ENCODE measurements at regions not wholly inside any gene's neighbourhood (a gene's known extent, or its start where the extent isn't known, plus 50 kb on each side); places are given as distances from the start of the nearest gene placed in this dataset.
"Not testable (repeated sequence)": the region's sequence is repeated elsewhere in the genome, so short reads cannot be mapped to it uniquely, and the experiment has no call there.

GRCh38 chr16:86957662-86958198 is 359.5 kb downstream of the C16orf95 start:
- H3K4me1 Mint-ChIP-seq (ENCODE audit: low read depth); H3K27me3 Mint-ChIP-seq (ENCODE audit: low read depth); H3K27ac Mint-ChIP-seq: not testable (repeated sequence)

GRCh38 chr16:86958423-86958822 is 358.8 kb downstream of the C16orf95 start:
- Mint-ChIP-seq H3K9me3 (no peaks in the 10 kb centered on the region), H3K27ac (no peak overlapping the region), H3K36me3 (ENCODE audit: low read depth) (no peaks in the 10 kb centered on the region), H3K27me3 (ENCODE audit: low read depth) (peaks cover 5% of the 10 kb centered on the region), H3K4me3 (ENCODE audit: low read depth) (no peak overlapping the region), H3K4me1 (ENCODE audit: low read depth) (peaks cover 4% of the 10 kb centered on the region)
- intact Hi-C loops (cut with micrococcal nuclease) = no loop called here
- no peak for DNase-seq (ENCODE audit: low spot score)

More at GRCh38 chr16:86957662-86958198, 359.5 kb downstream of the C16orf95 start:
- H3K9me3 Mint-ChIP-seq; H3K4me3 Mint-ChIP-seq (ENCODE audit: low read depth); DNase-seq (ENCODE audit: low spot score); H3K36me3 Mint-ChIP-seq (ENCODE audit: low read depth); intact Hi-C loops (cut with micrococcal nuclease): not testable (repeated sequence)

- Mint-ChIP-seq H3K9me3 (no peaks in the 10 kb centered on the region), H3K4me1 (ENCODE audit: low read depth) (peaks cover 4% of the 10 kb centered on the region), H3K4me3 (ENCODE audit: low read depth) (no peak overlapping the region), H3K27me3 (ENCODE audit: low read depth) (peaks cover 5% of the 10 kb centered on the region), H3K27ac (no peak overlapping the region), H3K36me3 (ENCODE audit: low read depth) (no peaks in the 10 kb centered on the region)
- no peak for DNase-seq (ENCODE audit: low spot score)
- intact Hi-C loops (cut with micrococcal nuclease) = no loop called here
These were observed 358.0 kb downstream of the C16orf95 start for GRCh38 chr16:86959091-86959651.

- no peak for DNase-seq (ENCODE audit: low spot score)
- H3K27ac Mint-ChIP-seq = no peak overlapping the region
These were observed 357.5 kb downstream of the C16orf95 start for GRCh38 chr16:86959729-86960128.

GRCh38 chr16:86960266-86960665 is 356.9 kb downstream of the C16orf95 start:
- no peak for DNase-seq (ENCODE audit: low spot score)
- Mint-ChIP-seq H3K27ac (no peak overlapping the region), H3K9me3 (no peaks in the 10 kb centered on the region), H3K27me3 (ENCODE audit: low read depth) (peaks cover 5% of the 10 kb centered on the region), H3K4me3 (ENCODE audit: low read depth) (no peak overlapping the region), H3K36me3 (ENCODE audit: low read depth) (no peaks in the 10 kb centered on the region), H3K4me1 (ENCODE audit: low read depth) (peaks cover 4% of the 10 kb centered on the region)
- intact Hi-C loops (cut with micrococcal nuclease) = no loop called here

More at GRCh38 chr16:86959729-86960128, 357.5 kb downstream of the C16orf95 start:
- intact Hi-C loops (cut with micrococcal nuclease) = no loop called here
- H3K36me3 Mint-ChIP-seq (ENCODE audit: low read depth) = no peaks in the 10 kb centered on the region
- no peak overlapping the region for H3K4me3 Mint-ChIP-seq (ENCODE audit: low read depth)
- peaks cover 4% of the 10 kb centered on the region for H3K4me1 Mint-ChIP-seq (ENCODE audit: low read depth)
- H3K9me3 Mint-ChIP-seq = no peaks in the 10 kb centered on the region
- H3K27me3 Mint-ChIP-seq (ENCODE audit: low read depth) = peaks cover 5% of the 10 kb centered on the region

- Mint-ChIP-seq H3K4me3 (ENCODE audit: low read depth) (no peak overlapping the region), H3K4me1 (ENCODE audit: low read depth) (peaks cover 4% of the 10 kb centered on the region), H3K9me3 (no peaks in the 10 kb centered on the region), H3K27me3 (ENCODE audit: low read depth) (peaks cover 5% of the 10 kb centered on the region), H3K27ac (no peak overlapping the region), H3K36me3 (ENCODE audit: low read depth) (no peaks in the 10 kb centered on the region)
- no peak for DNase-seq (ENCODE audit: low spot score)
- intact Hi-C loops (cut with micrococcal nuclease) = no loop called here
These were observed 356.0 kb downstream of the C16orf95 start for GRCh38 chr16:86961171-86961601.

GRCh38 chr16:86962259-86962658 is 354.9 kb downstream of the C16orf95 start:
- no peaks in the 10 kb centered on the region for H3K4me1 Mint-ChIP-seq (ENCODE audit: low read depth)
- no peak overlapping the region for H3K27ac Mint-ChIP-seq
- intact Hi-C loops (cut with micrococcal nuclease) = no loop called here
- no peak for DNase-seq (ENCODE audit: low spot score)
- no peak overlapping the region for H3K4me3 Mint-ChIP-seq (ENCODE audit: low read depth)
- H3K36me3 Mint-ChIP-seq (ENCODE audit: low read depth) = no peaks in the 10 kb centered on the region
- peaks cover 5% of the 10 kb centered on the region for H3K27me3 Mint-ChIP-seq (ENCODE audit: low read depth)
- H3K9me3 Mint-ChIP-seq = no peaks in the 10 kb centered on the region

- Mint-ChIP-seq H3K36me3 (ENCODE audit: low read depth) (no peaks in the 10 kb centered on the region), H3K27me3 (ENCODE audit: low read depth) (peaks cover 5% of the 10 kb centered on the region), H3K27ac (no peak overlapping the region), H3K4me3 (ENCODE audit: low read depth) (no peak overlapping the region), H3K4me1 (ENCODE audit: low read depth) (no peaks in the 10 kb centered on the region), H3K9me3 (no peaks in the 10 kb centered on the region)
- intact Hi-C loops (cut with micrococcal nuclease) = no loop called here
- no peak for DNase-seq (ENCODE audit: low spot score)
These were observed 354.3 kb downstream of the C16orf95 start for GRCh38 chr16:86962913-86963312.

- peaks cover under 1% of the 10 kb centered on the region for H3K27me3 Mint-ChIP-seq (ENCODE audit: low read depth)
- H3K4me3 Mint-ChIP-seq (ENCODE audit: low read depth) = no peak overlapping the region
- DNase-seq (ENCODE audit: low spot score) = no peak
- intact Hi-C loops (cut with micrococcal nuclease) = no loop called here
- H3K27ac Mint-ChIP-seq = no peak overlapping the region
- no peaks in the 10 kb centered on the region for H3K9me3 Mint-ChIP-seq
- H3K36me3 Mint-ChIP-seq (ENCODE audit: low read depth) = no peaks in the 10 kb centered on the region
- H3K4me1 Mint-ChIP-seq (ENCODE audit: low read depth) = no peaks in the 10 kb centered on the region
These were observed 353.3 kb downstream of the C16orf95 start for GRCh38 chr16:86963600-86964575.

- Mint-ChIP-seq H3K4me1 (ENCODE audit: low read depth) (no peaks in the 10 kb centered on the region), H3K27ac (no peak overlapping the region), H3K9me3 (no peaks in the 10 kb centered on the region), H3K36me3 (ENCODE audit: low read depth) (no peaks in the 10 kb centered on the region), H3K4me3 (ENCODE audit: low read depth) (no peak overlapping the region), H3K27me3 (ENCODE audit: low read depth) (no peaks in the 10 kb centered on the region)
- DNase-seq (ENCODE audit: low spot score) = no peak
- intact Hi-C loops (cut with micrococcal nuclease) = no loop called here
These were observed 352.4 kb downstream of the C16orf95 start for GRCh38 chr16:86964796-86965241.

- Mint-ChIP-seq H3K36me3 (ENCODE audit: low read depth) (no peaks in the 10 kb centered on the region), H3K27ac (no peak overlapping the region), H3K4me3 (ENCODE audit: low read depth) (no peak overlapping the region), H3K9me3 (no peaks in the 10 kb centered on the region), H3K4me1 (ENCODE audit: low read depth) (no peaks in the 10 kb centered on the region), H3K27me3 (ENCODE audit: low read depth) (no peaks in the 10 kb centered on the region)
- DNase-seq (ENCODE audit: low spot score) = no peak
- intact Hi-C loops (cut with micrococcal nuclease) = no loop called here
These were observed 351.9 kb downstream of the C16orf95 start for GRCh38 chr16:86965331-86965730.

GRCh38 chr16:86965840-86966550 is 351.2 kb downstream of the C16orf95 start:
- Mint-ChIP-seq H3K4me1 (ENCODE audit: low read depth) (no peaks in the 10 kb centered on the region), H3K27ac (no peak overlapping the region), H3K27me3 (ENCODE audit: low read depth) (no peaks in the 10 kb centered on the region), H3K4me3 (ENCODE audit: low read depth) (no peak overlapping the region), H3K9me3 (no peaks in the 10 kb centered on the region), H3K36me3 (ENCODE audit: low read depth) (no peaks in the 10 kb centered on the region)
- intact Hi-C loops (cut with micrococcal nuclease) = no loop called here
- DNase-seq (ENCODE audit: low spot score) = no peak

Measured in activated T-helper 2 cell treated with anti-CD3 and anti-CD28 coated beads, Interferon-gamma antibody, Interleukin-2, Interleukin-4, amounts not matched to agents 10 μg/mL and 5 μg/mL and 100 μg/mL, durations not matched to agents 14 hours and 24 hours and 36 hours (primary cell).